Ishikawa (cell line): ENCODE measurements at regions not wholly inside any gene's neighbourhood (a gene's known extent, or its start where the extent isn't known, plus 50 kb on each side); places are given as distances from the start of the nearest gene placed in this dataset.

Source experiments
- CEBPB ChIP-seq: IDR thresholded peaks from 2 replicates; pipeline ENCODE4 v1.6.1; 2012
- CREB1 ChIP-seq: IDR thresholded peaks from 2 replicates; pipeline ENCODE4 v1.6.1; 2012; ENCODE audit warnings: low read depth
- EGR1 ChIP-seq: IDR thresholded peaks from 2 replicates; pipeline ENCODE4 v1.6.1; 2012
- EP300 ChIP-seq: IDR thresholded peaks from 2 replicates; pipeline ENCODE4 v1.6.1; 2012; ENCODE audit warnings: borderline replicate concordance
- FOXM1 ChIP-seq: IDR thresholded peaks from 2 replicates; pipeline ENCODE4 v1.6.1; 2012; ENCODE audit warnings: low read depth, borderline replicate concordance
- NFIC ChIP-seq: IDR thresholded peaks from 2 replicates; pipeline ENCODE4 v1.6.1; 2012
- RAD21 ChIP-seq: IDR thresholded peaks from 2 replicates; pipeline ENCODE4 v1.6.1; 2012; ENCODE audit warnings: low read depth
- TAF1 ChIP-seq: IDR thresholded peaks from 2 replicates; pipeline ENCODE4 v1.6.1; 2012; ENCODE audit warnings: low read depth, mild to moderate bottlenecking
- TCF12 ChIP-seq: IDR thresholded peaks from 2 replicates; pipeline ENCODE4 v1.6.1; 2012; ENCODE audit warnings: low read depth
- TEAD4 ChIP-seq: IDR thresholded peaks from 2 replicates; pipeline ENCODE4 v1.6.1; 2012
- YY1 ChIP-seq: IDR thresholded peaks from 2 replicates; pipeline ENCODE4 v1.6.1; 2012; ENCODE audit warnings: low read depth
- ZBTB7A ChIP-seq: IDR thresholded peaks from 2 replicates; pipeline ENCODE4 v1.6.1; 2012; ENCODE audit warnings: low read depth
- TF ChIP-seq, protein P1 (sequence below): IDR thresholded peaks from 2 replicates; pipeline ENCODE4 v1.6.1; 2012
- TF ChIP-seq, protein P2 (sequence below): IDR thresholded peaks from 2 replicates; pipeline ENCODE4 v1.6.1; 2012
- TF ChIP-seq, protein P3 (sequence below): IDR thresholded peaks from 2 replicates; pipeline ENCODE4 v1.6.1; 2012; ENCODE audit warnings: low read depth, mild to moderate bottlenecking

DNA sequence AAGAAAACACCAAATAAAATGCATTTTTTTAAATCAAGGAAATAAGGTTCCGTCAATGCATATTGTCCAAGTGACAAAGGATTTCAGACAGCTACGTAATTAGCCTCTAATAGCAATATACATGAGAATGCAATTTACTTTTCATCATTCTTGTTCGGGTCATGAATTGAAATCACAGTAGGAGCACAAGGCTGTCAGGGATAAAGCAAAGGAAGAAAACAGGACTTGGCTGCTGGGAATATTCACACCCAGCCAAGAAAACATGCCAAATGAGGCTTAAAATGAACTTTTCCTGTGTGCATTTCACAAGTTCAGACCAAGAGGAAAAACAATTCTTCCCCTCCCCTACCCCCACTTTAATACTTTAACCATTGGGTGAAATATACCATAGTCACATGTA, 188.6 kb downstream of the CWF19L2 start:
- no peak for TF ChIP-seq TEAD4

DNA sequence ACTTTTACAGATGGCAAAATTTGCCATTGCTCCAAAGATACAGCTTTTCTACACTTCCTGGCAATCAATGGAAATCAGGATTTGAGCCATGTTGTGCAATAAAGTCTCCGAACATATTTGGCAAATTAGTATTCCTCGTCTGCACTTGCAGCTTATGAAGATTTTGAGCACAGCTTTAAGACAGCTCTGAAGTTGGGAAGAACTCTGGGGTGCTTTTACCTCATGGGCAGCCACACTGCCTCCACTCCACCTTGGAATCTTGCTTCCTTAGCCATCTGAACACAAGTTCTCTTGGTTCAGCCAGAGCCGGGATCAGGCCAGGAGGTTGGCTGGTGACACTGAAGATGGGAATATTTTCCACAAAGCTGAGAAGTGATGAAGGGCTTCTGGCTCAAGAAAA, 191.2 kb downstream of the CWF19L2 start:
- TF ChIP-seq CREB1 (no peak), CEBPB (no peak), ZBTB7A (no peak), TCF12 (no peak), TEAD4 (no peak), RAD21 (no peak), EGR1 (no peak), TAF1 (no peak), YY1 (no peak)
- TF ChIP-seq, protein P1, sequence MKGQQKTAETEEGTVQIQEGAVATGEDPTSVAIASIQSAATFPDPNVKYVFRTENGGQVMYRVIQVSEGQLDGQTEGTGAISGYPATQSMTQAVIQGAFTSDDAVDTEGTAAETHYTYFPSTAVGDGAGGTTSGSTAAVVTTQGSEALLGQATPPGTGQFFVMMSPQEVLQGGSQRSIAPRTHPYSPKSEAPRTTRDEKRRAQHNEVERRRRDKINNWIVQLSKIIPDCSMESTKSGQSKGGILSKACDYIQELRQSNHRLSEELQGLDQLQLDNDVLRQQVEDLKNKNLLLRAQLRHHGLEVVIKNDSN: no peak
- TF ChIP-seq, protein P2, sequence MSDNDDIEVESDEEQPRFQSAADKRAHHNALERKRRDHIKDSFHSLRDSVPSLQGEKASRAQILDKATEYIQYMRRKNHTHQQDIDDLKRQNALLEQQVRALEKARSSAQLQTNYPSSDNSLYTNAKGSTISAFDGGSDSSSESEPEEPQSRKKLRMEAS: no peak

DNA sequence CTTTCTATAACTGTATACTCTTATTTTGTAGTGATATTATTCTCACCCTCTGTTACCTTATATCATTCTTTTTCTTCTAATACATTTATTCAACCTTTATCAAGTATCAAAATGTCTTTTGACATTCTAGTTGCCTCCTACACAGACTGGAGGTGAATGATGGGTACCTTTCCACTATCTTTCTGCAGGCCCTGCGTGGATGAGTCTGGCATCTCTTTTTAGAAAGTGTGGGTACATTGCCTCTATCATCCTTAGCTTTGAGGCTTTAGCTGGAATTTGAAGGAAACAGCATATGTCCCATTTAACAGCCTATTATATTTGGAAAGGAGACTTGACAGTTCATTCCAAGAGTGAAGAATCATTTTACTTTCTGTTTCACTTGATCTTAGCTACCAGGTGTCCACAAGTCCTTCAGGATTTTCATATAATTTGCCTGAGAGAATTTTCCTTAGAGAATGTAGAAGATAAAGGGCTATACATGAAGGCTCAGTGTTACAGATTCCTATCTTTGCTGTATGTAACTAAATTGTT, 192.0 kb downstream of the CWF19L2 start:
- TF ChIP-seq, protein P1: no peak
- no peak for TF ChIP-seq YY1

DNA sequence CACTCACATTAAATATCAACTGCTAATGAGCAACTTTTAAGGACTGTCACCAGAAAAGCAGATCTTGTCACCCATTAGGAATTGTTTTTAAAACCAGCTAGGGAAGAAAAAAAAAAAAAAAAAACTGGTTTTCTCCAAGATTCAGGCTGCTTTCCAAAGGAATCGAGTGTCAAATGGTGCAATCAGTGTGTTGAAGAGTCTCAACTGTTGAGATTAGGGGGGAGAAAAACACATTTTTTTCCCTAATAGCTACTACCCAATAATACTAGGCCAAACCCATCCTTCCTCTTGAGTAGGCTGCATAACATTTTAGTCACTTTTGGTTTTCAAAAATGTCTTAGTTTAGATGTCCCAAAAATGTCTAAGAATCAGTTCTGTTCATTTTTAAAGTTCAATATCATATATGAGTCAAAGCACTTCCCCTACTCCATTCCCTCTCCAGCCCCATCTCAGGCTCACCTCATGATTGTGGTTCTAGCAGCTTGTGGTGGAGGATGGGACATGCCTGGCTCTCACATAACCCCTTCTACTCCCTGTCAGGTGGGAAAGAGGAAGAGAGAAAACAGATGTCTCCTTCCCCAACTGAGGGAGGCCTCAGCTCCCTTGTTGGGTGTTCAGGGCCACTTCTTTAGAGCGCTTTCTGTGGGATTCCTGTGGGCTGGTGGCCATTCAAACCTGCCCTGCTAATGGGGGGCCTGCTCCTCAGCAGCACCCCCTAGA, 193.6 kb downstream of the CWF19L2 start:
- no peak for TF ChIP-seq FOXM1
- TF ChIP-seq YY1: no peak
- no peak for TF ChIP-seq TAF1
- TF ChIP-seq CEBPB: no peak
- no peak for TF ChIP-seq TCF12
- TF ChIP-seq, protein P3, sequence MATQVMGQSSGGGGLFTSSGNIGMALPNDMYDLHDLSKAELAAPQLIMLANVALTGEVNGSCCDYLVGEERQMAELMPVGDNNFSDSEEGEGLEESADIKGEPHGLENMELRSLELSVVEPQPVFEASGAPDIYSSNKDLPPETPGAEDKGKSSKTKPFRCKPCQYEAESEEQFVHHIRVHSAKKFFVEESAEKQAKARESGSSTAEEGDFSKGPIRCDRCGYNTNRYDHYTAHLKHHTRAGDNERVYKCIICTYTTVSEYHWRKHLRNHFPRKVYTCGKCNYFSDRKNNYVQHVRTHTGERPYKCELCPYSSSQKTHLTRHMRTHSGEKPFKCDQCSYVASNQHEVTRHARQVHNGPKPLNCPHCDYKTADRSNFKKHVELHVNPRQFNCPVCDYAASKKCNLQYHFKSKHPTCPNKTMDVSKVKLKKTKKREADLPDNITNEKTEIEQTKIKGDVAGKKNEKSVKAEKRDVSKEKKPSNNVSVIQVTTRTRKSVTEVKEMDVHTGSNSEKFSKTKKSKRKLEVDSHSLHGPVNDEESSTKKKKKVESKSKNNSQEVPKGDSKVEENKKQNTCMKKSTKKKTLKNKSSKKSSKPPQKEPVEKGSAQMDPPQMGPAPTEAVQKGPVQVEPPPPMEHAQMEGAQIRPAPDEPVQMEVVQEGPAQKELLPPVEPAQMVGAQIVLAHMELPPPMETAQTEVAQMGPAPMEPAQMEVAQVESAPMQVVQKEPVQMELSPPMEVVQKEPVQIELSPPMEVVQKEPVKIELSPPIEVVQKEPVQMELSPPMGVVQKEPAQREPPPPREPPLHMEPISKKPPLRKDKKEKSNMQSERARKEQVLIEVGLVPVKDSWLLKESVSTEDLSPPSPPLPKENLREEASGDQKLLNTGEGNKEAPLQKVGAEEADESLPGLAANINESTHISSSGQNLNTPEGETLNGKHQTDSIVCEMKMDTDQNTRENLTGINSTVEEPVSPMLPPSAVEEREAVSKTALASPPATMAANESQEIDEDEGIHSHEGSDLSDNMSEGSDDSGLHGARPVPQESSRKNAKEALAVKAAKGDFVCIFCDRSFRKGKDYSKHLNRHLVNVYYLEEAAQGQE: no peak
- no peak for TF ChIP-seq EGR1
- TF ChIP-seq EP300: no peak
- TF ChIP-seq, protein P1: no peak
- TF ChIP-seq, protein P2: no peak
- no peak for TF ChIP-seq RAD21
- no peak for TF ChIP-seq TEAD4
- no peak for TF ChIP-seq ZBTB7A
- no peak for TF ChIP-seq CREB1
- TF ChIP-seq NFIC: no peak

DNA sequence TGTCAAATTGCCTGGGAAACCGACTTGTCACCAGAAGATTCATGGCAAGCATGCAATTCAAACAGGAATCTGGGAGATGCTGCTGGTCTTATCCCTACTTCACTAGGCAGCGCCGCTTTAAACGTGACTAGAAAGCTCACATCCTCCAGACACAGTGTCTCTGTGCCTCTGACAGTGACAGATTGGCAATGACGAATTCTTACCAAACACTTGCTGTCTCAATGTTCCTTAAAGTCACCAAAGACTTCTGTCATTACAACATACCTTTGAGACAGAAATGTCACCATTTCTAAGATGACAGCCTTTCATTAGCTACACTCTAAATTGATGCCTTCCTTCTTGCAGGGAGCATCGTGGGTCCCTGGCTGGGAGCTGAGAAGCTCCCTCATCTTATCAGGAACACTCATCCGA, 197.8 kb downstream of the CWF19L2 start:
- TF ChIP-seq, protein P1: no peak
- TF ChIP-seq CREB1: no peak
- no peak for TF ChIP-seq TCF12
- no peak for TF ChIP-seq TEAD4
- TF ChIP-seq FOXM1: no peak
- TF ChIP-seq ZBTB7A: no peak
- no peak for TF ChIP-seq NFIC
- TF ChIP-seq RAD21: no peak
- TF ChIP-seq YY1: no peak
- TF ChIP-seq TAF1: no peak
- TF ChIP-seq, protein P2: no peak
- no peak for TF ChIP-seq EGR1
- TF ChIP-seq, protein P3: no peak
- TF ChIP-seq CEBPB: no peak
- no peak for TF ChIP-seq EP300
